HG03378 (cell line): ENCODE measurements at regions not wholly inside any gene's neighbourhood (a gene's known extent, or its start where the extent isn't known, plus 50 kb on each side); places are given as distances from the start of the nearest gene placed in this dataset.

Source experiments
- ATAC-seq: cut with Tn5 transposase; IDR thresholded peaks from one replicate; pipeline ENCODE4 v1.9.1; 2021; ENCODE audit warnings: mild to moderate bottlenecking, moderate library complexity; ENCODE audit not compliant: unreplicated experiment

DNA sequence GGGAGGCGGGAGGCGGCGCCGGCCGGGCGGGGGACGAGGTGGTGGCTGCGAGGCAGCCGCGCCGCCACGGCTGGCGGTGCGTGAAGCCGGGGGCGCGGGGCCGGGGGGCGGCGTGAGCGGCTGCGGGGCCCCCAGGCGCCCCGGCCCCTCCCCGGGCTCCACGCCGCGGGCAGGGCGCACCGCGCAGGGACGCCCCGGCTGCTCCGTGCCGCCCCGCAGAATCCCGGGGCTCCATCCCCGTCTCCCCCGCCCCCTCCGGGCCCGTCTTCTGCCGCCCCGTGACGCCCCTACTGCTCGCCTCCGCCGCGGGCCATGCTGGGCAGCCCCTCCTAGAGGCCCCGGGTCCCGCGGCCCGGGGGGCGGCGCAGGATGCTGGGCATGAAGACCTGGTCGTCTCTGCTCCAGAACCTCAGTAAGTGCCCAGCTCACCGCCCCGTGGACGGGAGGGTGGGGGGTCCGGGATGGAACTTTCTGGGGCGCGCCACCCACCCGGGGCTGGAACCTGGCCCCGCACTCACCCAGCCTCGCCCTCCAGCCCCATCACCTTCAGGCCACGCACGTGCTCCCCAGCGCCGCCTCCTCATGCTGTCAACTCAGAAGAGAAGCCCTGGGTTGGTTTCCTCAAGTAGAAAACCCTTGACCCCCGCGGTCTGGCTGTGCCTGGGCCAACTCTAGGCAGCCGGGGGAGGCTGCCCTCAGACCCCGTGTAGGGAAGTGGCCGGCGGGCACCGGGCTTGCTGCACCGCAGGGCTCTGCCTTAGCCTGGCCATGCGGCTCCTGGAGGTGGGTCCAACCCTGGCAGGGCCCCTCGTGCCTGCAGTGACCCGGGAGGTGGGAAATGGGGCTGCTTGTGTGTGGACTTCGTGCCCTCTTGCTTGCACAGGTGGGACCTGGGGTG lies 150.2 kb upstream of the GSE1 start:
- no peak for ATAC-seq

DNA sequence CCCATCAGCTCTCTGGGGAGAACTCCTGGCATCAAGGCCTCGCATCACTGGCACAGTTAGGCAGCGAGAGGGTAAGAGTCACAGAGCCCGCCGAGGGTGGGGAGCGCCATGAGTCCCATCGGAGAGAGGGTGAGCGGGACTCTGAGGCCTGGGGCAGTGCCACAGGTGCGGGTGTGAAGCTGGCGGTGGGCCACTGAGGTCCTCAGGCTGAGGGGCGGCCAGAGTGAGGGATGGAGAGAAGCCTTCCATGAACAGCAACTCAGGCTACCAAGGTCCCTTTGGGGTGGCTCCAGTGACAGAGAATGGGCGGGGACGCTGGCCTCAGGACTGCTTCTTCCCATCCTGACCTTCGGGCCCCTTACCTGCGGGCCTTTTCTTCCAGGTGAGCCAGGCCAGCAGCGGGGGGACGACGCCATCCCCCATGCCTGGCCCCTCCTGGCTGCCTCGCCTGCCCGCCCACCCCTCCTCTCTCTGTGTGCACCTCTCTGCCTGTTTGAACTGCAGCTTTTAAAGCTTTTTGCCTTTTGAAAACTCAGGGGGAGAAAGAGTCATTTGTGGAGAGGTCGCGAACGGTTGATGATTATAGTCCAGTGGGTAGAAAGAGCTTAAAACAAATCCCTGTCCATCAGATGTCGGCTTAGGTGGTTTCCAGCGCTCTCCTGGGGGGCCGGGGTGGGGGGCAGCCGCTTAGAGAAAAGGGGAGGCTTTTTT lies 149.3 kb upstream of the GSE1 start:
- no peak for ATAC-seq

DNA sequence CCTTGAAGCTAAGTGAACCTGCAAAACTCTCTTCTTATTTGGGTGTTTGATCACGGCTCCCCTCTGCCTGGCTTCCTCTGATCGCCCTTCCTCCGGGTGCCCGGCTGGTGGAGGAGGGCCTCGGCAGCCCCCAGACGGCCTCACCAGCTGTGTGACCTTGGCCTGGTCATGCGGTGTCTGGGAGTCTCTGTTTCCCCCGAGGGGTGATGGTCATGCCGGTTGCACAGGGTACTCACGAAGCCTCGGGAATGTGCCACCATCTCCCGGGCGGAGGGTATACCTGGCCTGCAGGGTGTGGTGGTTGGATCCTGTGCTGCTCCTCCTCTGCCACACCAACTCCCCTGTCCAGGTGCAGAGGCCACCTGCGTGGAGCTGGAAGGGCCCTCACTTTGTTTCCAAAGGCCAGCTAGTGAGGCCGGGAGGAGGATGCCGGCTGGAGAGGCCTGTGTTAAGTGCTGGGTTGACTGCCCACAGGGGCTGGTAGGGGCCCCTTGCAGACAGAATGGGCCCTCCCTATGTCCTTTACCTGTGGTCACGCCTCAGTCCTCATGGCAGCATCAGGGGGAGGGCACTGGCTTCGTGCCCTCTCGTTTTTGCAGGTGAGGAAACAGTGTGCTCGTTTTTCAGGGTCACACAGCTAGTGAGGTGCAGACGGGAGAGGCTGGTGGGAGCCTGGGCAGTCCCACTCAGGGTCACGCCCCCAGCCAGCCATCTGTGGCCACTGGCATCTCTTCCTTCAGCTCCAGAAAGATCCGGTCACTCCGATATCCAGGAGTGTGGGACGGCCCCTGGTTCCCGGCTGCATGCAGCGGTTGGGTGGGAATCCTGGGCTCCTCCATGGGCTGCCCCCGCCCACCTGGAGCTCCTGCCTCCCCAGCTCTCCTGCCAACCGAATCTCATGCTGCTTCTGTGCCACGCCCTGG lies 148.5 kb upstream of the GSE1 start:
- no peak for ATAC-seq

DNA sequence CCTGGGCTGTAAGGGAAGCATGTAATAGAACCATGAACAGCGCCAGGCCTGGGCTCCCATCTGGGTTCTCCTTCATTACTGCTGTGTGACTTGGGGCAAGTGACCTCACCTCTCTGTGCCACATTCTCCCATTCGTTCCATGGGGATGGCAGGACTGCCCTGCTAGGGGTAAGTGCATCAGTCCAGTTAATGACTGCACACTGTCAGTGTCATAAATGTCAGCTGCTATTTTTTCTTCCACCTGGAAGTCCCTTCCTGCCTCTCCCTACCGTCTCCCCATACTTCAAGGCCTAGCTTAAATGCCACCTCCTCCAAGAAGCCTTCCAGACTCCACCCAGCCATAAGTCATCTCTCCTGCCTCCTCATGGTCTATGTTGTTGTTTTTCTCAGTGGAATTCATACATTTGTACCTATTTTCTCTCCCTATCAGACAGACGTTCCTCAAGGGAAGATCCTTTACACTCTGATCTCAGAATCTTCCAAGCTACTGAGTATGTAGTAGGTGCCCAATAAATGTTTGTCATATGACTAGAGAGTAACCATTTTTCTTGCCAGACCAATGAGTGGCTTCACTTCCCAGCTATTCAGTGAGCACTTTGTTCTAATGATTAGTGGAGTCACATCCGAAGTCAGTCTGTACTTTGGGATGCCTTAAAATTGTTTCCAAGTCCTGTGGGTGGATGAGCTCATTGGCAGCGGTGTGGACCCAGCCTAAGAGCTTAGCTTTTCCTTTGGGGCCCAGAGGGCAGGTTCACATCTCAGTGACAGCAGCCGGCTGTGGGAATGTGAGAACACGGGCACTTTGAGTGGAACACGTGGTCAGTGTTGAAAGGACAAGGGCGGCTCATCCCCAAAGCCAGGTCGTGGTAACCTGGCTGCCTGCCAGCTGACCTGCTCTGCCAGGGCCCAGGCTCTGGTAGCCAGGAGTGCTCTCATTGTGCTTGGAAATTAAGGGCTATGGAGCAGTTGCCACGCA lies 147.5 kb upstream of the GSE1 start:
- no peak for ATAC-seq

DNA sequence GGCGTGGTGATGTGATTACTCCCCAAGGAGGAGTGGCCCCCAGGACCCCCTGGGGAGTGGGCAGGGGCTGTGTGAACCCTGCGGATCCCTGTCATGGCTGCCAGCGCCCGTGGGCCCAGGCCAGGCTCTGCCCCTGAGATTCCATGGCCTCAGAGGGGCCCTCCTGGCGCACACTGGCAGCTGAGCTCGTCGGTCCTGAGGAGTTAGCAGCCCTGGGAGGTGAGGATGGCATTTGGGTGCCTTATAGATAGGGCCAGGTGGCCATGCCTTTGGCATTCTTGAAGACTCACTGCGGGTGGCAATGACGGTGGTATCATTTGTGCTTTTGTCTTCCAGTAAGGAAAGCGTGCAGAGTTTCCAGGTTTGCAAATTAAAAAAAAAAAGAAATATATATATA lies 146.8 kb upstream of the GSE1 start:
- ATAC-seq = no peak

DNA sequence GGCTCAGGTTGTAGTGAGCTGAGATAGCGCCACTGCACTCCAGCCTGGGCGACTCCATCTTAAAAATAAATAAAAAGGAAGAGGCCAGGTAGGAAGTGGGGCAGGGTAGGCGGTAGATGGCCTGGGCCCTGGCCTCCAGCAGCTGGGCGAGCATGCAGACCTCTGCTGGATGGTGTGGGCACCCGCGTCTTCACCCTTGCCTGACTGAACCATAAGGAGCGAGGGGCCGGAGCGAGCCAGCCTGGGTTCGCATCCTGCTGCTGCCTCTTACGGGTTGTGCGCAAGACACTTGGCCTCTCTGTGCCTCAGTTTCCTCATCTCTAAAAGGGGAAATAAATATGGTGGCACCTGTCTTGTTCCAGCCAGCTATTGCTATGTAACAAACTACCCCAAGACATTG lies 146.1 kb upstream of the GSE1 start:
- no peak for ATAC-seq

DNA sequence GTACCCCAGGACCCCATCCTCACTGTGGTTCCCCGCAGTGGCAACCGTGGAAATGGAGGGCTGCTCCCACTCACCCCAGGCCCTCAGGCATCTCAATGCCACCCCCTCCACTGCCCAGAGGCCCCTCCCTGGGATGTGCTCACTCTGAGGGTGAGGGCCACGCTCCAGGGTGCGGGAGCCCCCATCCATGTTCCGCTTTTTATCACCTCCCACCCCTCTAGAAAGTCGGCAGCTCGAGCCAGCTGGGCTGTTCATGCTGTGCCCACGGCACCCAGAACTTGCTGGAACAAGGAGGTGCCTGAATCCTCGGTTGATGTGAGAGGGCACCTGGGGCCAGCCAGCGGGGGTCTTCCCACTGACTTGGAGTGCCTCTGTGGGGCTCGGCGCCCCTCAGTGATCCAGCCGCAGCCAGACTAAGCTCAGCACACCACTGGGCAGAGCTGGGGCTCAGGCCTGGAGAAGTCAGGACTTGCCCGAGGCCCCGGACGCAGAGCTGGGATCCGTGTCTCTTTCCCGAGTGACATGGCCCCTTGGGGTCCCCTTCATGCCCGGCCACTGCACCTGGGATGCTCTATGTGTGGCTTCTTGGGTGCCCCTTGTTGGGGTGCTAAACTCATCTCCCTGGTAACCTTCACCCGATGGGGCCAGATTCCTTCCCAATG lies 143.1 kb upstream of the GSE1 start:
- ATAC-seq = no peak

DNA sequence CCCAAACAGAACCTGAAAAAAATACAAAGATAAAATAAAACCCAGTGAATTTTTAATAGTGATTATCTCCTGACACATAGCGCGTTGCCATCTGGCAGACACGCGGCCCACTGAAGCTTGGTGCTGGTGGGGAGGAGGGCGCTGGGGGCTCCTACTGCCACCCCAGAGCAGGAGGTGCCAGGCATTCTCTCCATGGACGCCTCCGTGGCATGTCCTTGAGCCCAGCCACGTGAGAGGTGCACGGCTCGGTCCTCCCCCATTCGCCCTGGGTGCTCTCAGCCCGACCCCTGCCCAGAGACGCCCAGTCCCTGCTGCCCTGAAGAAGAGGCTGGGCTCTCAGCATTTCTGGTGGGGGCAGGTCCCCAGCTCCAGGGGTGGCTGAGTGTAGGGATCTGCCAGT lies 142.2 kb upstream of the GSE1 start:
- no peak for ATAC-seq

DNA sequence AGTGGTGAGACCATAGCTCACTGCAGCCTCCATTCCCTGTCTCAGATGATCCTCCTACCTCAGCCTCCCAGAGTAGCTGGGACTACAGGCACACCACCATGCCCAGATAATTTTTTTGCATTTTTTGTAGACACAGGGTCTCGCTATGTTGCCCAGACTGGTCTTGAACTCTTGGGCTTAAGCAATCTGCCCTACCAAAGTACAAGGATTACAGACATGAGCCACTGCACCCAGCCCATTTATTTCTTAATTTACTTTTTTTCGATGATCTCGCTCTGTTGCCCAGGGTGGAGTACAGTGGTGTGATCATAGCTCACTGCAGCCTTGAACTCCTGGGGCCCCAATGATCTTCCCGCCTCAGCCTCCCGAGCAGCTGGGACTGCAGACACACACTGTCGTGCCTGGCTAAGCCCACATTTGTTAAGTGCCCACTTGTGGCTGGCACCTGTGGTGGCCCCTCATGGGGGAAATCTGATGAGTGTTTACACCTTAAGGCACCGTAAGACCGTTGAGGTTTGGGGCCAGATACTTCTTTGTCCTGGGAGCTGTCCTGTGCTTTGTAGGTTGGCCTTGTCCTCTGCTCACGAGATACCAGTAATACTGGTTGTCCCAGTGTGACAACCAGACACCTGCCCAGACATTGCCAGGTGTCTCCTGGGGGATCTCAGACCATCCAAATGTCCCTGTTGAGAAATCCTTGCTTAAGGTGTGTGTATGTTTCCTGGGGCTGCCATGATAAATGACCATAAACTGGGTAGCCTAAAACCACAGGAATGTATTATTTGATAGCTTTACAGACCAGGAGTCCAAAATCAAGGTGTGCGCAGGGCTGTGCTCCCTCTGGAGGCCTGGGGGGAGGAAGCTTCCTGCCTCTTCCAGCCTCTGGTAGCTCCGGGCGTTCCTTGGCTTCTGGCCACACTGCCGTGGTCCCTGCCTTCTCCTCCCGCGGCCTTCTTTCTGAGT lies 141.4 kb upstream of the GSE1 start:
- ATAC-seq = no peak

DNA sequence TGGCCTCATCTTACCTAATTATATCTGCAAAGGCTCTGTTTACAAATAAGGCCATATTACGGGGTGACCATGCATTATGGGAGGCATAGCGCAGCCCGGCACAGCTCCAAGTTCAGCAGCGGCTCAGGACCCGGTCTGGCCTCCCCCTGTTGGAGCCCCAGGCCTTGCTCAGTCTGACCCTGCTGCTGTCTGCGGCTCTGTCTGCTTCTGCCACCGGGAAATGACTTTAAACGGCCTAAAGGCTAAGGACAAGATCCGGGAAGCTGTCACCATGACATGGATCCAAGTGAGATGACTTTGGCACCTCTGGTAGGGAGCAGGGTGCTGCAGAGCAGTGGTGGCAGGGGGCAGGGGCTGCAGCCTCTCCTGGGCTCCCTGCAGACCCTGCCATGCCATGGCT lies 140.6 kb upstream of the GSE1 start:
- ATAC-seq = no peak

DNA sequence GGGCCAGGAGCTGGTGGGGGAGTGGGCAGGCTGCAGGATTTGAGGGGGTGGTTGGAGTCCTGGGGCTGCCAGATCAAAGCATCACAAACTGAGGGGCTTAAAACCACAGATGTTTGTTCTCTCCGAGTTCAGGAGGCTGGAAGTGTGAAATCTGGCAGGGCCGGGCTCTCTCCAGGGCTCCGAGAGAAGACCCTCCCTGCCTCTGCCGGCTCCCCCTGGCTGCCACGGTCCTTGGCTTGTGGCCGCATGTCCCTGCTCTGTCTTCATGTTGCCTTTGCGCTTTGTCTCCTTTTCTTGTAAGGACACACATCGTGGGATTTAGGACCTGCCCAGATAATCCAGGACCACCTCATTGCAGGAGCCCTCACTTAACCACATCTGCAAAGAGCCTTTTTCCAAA lies 139.8 kb upstream of the GSE1 start:
- ATAC-seq = no peak

DNA sequence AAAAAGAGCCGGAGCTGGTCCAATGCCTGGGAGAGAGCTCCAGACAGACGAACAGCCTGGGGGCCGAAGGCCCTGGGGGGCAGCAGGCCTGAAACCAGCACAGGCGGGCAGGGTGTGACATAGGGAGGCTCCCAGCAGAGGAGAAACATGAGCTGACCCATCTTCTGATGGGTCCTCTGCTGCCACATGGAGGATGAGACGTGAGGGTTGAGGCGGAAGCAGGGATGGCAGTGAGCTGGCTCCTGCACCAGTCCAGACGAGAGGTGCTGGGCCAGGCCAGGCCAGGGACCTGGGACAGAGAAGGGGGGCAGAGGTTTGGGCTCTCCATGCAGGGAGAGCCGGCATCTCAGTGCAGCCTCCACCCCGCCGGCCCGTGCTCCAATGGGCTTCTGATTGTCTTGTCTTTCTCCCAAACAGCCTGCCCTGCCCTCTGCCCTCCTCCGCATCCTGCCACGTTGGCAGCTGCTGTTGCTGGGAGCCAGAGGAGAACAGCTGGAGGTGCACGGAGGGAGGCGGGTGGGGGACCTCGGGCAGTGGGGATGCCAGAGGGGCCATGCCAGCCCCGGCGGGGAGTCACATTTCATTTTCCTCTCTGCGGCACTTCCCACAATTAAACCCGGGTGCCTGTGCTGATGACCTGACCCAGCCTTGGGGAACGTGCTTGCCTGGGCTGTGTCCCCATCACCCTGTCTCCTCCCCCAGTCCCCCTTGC lies 139.1 kb upstream of the GSE1 start:
- no peak for ATAC-seq

DNA sequence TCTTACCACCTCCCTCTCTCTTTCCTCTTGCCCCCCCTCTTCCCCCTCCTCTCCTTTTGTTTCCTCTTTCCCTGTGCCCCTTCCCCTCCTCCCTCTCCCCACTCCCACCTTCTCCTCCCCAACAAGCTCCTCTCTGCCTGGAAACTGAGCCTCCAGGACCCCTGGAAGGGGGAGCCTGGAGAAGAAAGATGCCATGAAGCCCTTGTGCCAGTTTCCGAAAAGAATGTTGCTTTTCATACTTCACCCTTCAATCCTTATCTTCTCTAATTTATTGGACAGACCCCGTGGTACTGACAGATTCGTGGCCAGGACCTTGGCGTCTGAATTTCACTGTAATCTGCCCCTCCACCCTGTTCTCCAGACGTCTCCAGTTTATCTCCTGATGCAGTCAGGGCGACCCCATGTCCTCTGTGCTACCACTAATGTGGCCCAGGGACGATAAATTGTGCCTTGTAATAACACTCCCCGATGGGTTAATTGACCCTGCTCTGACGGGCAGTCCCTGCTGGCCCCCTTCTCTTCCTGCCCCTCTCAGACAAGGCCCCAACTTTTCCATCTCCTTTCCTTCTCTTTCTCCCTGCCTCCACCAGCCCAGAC lies 138.4 kb upstream of the GSE1 start:
- ATAC-seq = no peak

DNA sequence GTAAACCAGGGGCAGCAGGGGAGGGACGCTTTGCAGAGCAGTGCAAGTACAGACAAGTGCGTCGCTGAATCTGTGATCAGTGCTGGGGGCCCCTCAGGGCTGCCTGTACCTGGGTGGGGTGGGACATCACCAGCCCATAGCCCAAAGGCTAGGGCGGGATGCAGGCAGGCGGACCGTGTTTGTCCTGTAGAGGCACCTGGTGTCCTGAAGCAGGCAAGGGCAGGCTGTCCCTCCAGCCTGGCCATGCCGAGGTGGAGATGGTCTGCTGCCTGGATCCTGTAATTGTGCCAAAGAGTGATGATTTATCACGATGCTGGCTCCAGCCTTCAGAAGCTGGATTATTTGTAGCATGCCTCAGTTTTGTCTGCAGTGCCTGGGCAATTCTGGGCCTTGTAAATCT lies 137.9 kb upstream of the GSE1 start:
- no peak for ATAC-seq

DNA sequence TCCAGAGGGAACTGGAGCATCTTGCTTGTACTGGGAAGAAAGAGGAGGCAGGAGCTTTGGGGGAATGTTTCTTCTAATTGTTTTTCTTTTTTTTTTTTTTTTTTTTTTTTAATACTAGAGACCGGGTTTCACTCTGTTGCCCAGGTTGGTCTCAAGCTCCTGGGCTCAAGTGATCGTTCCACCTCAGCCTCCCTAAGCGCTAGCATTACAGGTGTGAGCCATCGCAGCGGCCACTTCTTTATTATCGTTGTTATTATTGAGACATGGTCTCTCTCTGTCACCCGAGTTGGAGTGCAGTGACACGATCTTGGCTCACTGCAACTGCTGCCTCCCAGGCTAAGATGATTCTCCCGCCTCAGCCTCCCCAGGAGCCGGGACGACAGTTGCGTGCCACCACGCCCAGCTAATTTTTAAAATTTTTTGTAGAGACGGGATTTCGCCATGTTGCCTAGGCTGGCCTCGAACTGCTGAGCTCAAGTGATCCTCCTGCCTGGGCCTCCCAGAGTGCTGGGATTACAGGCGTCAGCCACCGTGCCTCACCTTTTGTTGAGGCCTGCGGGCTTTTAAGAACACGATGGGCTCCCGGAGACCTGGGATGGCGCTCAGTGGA lies 137.3 kb upstream of the GSE1 start:
- ATAC-seq = no peak

DNA sequence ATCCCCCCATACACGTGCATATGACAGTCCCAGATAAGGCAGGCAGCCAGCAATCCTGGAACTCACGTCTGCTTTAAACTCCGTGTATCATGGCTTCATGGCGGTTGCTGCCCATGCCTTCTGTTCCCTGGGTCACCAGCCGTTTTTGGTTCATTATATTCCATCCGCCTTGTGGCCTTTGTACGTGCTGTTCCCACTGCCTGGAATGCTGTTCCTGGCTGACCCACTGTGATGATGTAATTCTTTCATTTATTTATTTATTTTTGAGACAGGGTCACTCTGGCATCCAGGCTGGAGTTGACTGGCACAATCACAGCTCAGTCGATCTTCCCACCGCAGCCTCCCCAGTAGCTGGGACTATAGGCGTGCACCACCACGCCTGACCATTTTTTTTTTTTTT lies 136.7 kb upstream of the GSE1 start:
- no peak for ATAC-seq

DNA sequence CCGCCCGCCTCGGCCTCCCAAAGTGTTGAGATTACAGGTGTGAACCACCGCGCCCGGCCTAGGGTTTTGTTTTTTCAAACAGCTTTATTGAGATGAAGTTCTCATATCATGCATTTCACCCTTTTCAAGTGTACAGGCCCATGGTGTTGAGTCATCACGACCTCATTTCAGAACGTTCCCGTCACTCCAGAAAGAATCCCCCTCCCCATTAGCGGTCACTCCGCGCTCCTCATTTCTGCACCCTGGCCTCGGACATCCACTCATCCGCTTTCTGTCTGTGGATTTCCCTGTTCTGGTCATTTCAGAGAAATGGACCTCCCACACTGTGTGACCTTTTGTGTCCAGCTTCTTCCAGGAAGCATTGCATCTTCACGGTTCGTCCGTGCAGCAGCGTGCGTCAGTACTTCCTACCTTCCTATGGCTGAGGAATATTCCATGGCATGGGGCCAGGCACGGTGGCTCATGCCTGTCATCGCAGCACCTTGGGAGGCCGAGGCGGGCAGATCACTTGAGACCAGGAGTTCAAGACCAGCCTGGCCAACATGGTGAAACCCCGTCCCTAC lies 135.2 kb upstream of the GSE1 start:
- no peak for ATAC-seq
